Fibroblast of lung (primary cell): ENCODE measurements at regions not wholly inside any gene's neighbourhood (a gene's known extent, or its start where the extent isn't known, plus 50 kb on each side); places are given as distances from the start of the nearest gene placed in this dataset.

Experiments used
- DNase-seq, 2 donors: peaks; one replicate each; pipeline versions ENCODE4 v3.0.0 to v3.0.0-alpha.2; 2010; ENCODE audit warnings: low read depth in 2 of 2
- H2AFZ ChIP-seq: 2 replicates; pipeline ENCODE4 v1.5.1; 2012; ENCODE audit warnings: low read length, control low read depth, inconsistent platforms
- H3K27ac ChIP-seq: 2 replicates; pipeline ENCODE4 v1.5.1; 2011; ENCODE audit warnings: low read length, control low read depth; ENCODE audit not compliant: insufficient read depth
- H3K27me3 ChIP-seq: 2 replicates; pipeline ENCODE4 v1.5.1; 2011; ENCODE audit warnings: mild to moderate bottlenecking, low read length; ENCODE audit not compliant: control insufficient read depth, insufficient read depth
- H3K36me3 ChIP-seq: 2 replicates; pipeline ENCODE4 v1.5.1; 2011; ENCODE audit warnings: low read length; ENCODE audit not compliant: control insufficient read depth, insufficient read depth
- H3K4me1 ChIP-seq: 2 replicates; pipeline ENCODE4 v1.5.1; 2011; ENCODE audit warnings: low read length; ENCODE audit not compliant: control insufficient read depth, insufficient read depth; ENCODE audit errors: extremely low read depth
- H3K4me2 ChIP-seq: 2 replicates; pipeline ENCODE4 v1.5.1; 2011; ENCODE audit warnings: low read length, control low read depth; ENCODE audit not compliant: insufficient read depth; ENCODE audit errors: extremely low read depth
- H3K4me3 ChIP-seq, 4 experiments: fragments of 200-600 bp in 1 of 4; sonication (generic) in 1 of 4; replicated peaks in 1 of 4; 2 replicates each; pipeline ENCODE4 v1.5.1; 2011 to 2016; ENCODE audit warnings: low read length in 4 of 4, low read depth in 3 of 4, mild to moderate bottlenecking in 3 of 4, control low read depth in 2 of 4, inconsistent platforms in 1 of 4, mixed read lengths in 1 of 4; ENCODE audit not compliant: insufficient read depth in 1 of 4; ENCODE audit errors: control extremely low read depth in 1 of 4
- H3K79me2 ChIP-seq: 2 replicates; pipeline ENCODE4 v1.5.1; 2012; ENCODE audit warnings: mild to moderate bottlenecking, low read length, inconsistent platforms; ENCODE audit not compliant: control insufficient read depth, insufficient read depth
- H3K9ac ChIP-seq: 2 replicates; pipeline ENCODE4 v1.5.1; 2011; ENCODE audit warnings: mild to moderate bottlenecking, low read length, control low read depth; ENCODE audit not compliant: insufficient read depth
- H3K9me3 ChIP-seq: 2 replicates; pipeline ENCODE4 v1.5.1; 2012; ENCODE audit warnings: low read depth, low read length; ENCODE audit not compliant: control insufficient read depth, insufficient read depth
- H4K20me1 ChIP-seq: 2 replicates; pipeline ENCODE4 v1.5.1; 2011; ENCODE audit warnings: low read length; ENCODE audit not compliant: control insufficient read depth, insufficient read depth; ENCODE audit errors: extremely low read depth
- CTCF ChIP-seq, 2 donors: IDR thresholded peaks in 1 of 2; conservative IDR thresholded peaks in 1 of 2; 1 replicate in 1 of 2; 2 replicates in 1 of 2; pipeline ENCODE4 v1.5.1; 2011 to 2012; ENCODE audit warnings: low read length in 2 of 2, control low read depth in 1 of 2, inconsistent platforms in 1 of 2, low read depth in 1 of 2, mild to moderate bottlenecking in 1 of 2
- EZH2 ChIP-seq: IDR thresholded peaks from 2 replicates; pipeline ENCODE4 v1.5.1; 2012; ENCODE audit warnings: low read length, control low read depth, mild to moderate bottlenecking; ENCODE audit errors: missing control alignments

- Histone ChIP-seq H4K20me1 (no peaks in the 10 kb centered on the region), H3K9ac (no peak overlapping the region), H3K4me3 (no peak overlapping the region), H3K27me3 (no peaks in the 10 kb centered on the region), H2AFZ (no peak overlapping the region), H3K27ac (no peak overlapping the region), H3K79me2 (no peaks in the 10 kb centered on the region), H3K4me1 (no peaks in the 10 kb centered on the region), H3K36me3 (no peaks in the 10 kb centered on the region), H3K4me2 (no peak overlapping the region), H3K9me3 (no peaks in the 10 kb centered on the region)
- TF ChIP-seq CTCF (conservative IDR thresholded peaks at IDR 0.05 in 1 of 2, IDR thresholded peaks at IDR 0.05 in 1 of 2; ENCODE audit: low read depth in 1 of 2, low read length in 2 of 2) = no peak
- no peak for TF ChIP-seq EZH2
- no peak for DNase-seq
Measured at GRCh38 chr7:9557853-9558252, 1124.4 kb downstream of the NXPH1 start.

GRCh38 chr7:9575716-9576115 lies 1142.3 kb downstream of the NXPH1 start:
- TF ChIP-seq CTCF (conservative IDR thresholded peaks at IDR 0.05 in 1 of 2, IDR thresholded peaks at IDR 0.05 in 1 of 2; ENCODE audit: low read depth in 1 of 2, low read length in 2 of 2) = no peak
- TF ChIP-seq EZH2 = no peak
- Histone ChIP-seq H3K9me3 (no peaks in the 10 kb centered on the region), H3K27ac (no peak overlapping the region), H3K4me1 (no peaks in the 10 kb centered on the region), H3K4me3 (no peak overlapping the region), H3K9ac (no peak overlapping the region), H3K4me2 (no peak overlapping the region), H3K36me3 (no peaks in the 10 kb centered on the region), H3K27me3 (no peaks in the 10 kb centered on the region), H4K20me1 (no peaks in the 10 kb centered on the region), H3K79me2 (no peaks in the 10 kb centered on the region), H2AFZ (no peak overlapping the region)
- DNase-seq = no peak

GRCh38 chr7:9582824-9583223 lies 1149.4 kb downstream of the NXPH1 start:
- no peak overlapping the region for H3K4me3 ChIP-seq
- H3K4me1 ChIP-seq = no peaks in the 10 kb centered on the region
- no peaks in the 10 kb centered on the region for H3K79me2 ChIP-seq
- no peaks in the 10 kb centered on the region for H4K20me1 ChIP-seq
- no peak overlapping the region for H2AFZ ChIP-seq
- H3K9ac ChIP-seq = no peak overlapping the region
- no peaks in the 10 kb centered on the region for H3K9me3 ChIP-seq
- no peaks in the 10 kb centered on the region for H3K36me3 ChIP-seq
- no peak overlapping the region for H3K27ac ChIP-seq
- H3K4me2 ChIP-seq = no peak overlapping the region
- no peak for DNase-seq
- H3K27me3 ChIP-seq = no peaks in the 10 kb centered on the region
- TF ChIP-seq EZH2 (no peak), CTCF (conservative IDR thresholded peaks at IDR 0.05 in 1 of 2, IDR thresholded peaks at IDR 0.05 in 1 of 2; ENCODE audit: low read depth in 1 of 2, low read length in 2 of 2) (no peak)
